ENCODE measurements at regions not wholly inside any gene's neighbourhood (a gene's known extent, or its start where the extent isn't known, plus 50 kb on each side); places are given as distances from the start of the nearest gene placed in this dataset.

- TF ChIP-seq ZNF513 (tag by site-specific recombination; IDR thresholded peaks at IDR 0.05) (0 out of 2 replicates have a peak, but pooled peaks have one; percentile 18), ZBTB21 (tag by site-specific recombination; IDR thresholded peaks at IDR 0.05) (no peak), SP7 (tag by site-specific recombination; IDR thresholded peaks at IDR 0.05) (peak; percentile 88), ZNF629 (tag by site-specific recombination; IDR thresholded peaks at IDR 0.05) (peak; percentile 53; the same call in 1 of the 2 replicates), ZBTB26 (tag by site-specific recombination; optimal IDR thresholded peaks at IDR 0.05) (no peak), ZSCAN30 (tag by site-specific recombination; IDR thresholded peaks at IDR 0.05) (peak; percentile 75), ATF2 (tag by site-specific recombination; IDR thresholded peaks at IDR 0.05; ENCODE audit: low read depth) (no peak), ZNF610 (tag by site-specific recombination; IDR thresholded peaks at IDR 0.05; ENCODE audit: borderline replicate concordance) (no peak), IKZF3 (tag by site-specific recombination; IDR thresholded peaks at IDR 0.05) (peak; percentile 76), KLF8 (tag by site-specific recombination; IDR thresholded peaks at IDR 0.05) (peak; percentile 67), ZNF600 (tag by site-specific recombination; IDR thresholded peaks at IDR 0.05) (0 out of 2 replicates have a peak, but pooled peaks have one; percentile 40), ZNF157 (tag by site-specific recombination; IDR thresholded peaks at IDR 0.05) (no peak), INSM2 (tag by site-specific recombination; IDR thresholded peaks at IDR 0.05) (peak; percentile 70; the same call in 1 of the 2 replicates), TCF7L2 (IDR thresholded peaks at IDR 0.05; ENCODE audit: borderline replicate concordance, low read depth, low read length) (peak; percentile 90; the same call in 1 of the 2 replicates), ZXDB (tag by site-specific recombination; IDR thresholded peaks at IDR 0.05) (peak; percentile 55; the same call in 1 of the 2 replicates), ZNF223 (tag by site-specific recombination; IDR thresholded peaks at IDR 0.05) (no peak), ZNF18 (tag by site-specific recombination; IDR thresholded peaks at IDR 0.05) (peak; percentile 33; the same call in 1 of the 2 replicates), ZNF704 (tag by site-specific recombination; IDR thresholded peaks at IDR 0.05) (no peak), FEZF1 (tag by site-specific recombination; IDR thresholded peaks at IDR 0.05) (peak; percentile 88), ZNF239 (tag by site-specific recombination; IDR thresholded peaks at IDR 0.05) (no peak), KLF10 (tag by site-specific recombination; IDR thresholded peaks at IDR 0.05) (peak; percentile 48; the same call in 1 of the 2 replicates), ZNF843 (tag by site-specific recombination; IDR thresholded peaks at IDR 0.05) (peak; percentile 90), ZEB2 (tag by site-specific recombination; IDR thresholded peaks at IDR 0.05) (peak; percentile 52; the same call in 1 of the 2 replicates), PRDM4 (tag by site-specific recombination; IDR thresholded peaks at IDR 0.05) (peak; percentile 83), ZNF621 (tag by site-specific recombination; IDR thresholded peaks at IDR 0.05) (no peak), ZNF624 (tag by site-specific recombination; IDR thresholded peaks at IDR 0.05) (no peak), ZNF530 (tag by site-specific recombination; IDR thresholded peaks at IDR 0.05; ENCODE audit: low read depth) (no peak), ZNF488 (tag by site-specific recombination; IDR thresholded peaks at IDR 0.05) (peak; percentile 65; the same call in 1 of the 2 replicates)
Measured at GRCh38 chrX:74179499-74179898, 124.5 kb upstream of the ZCCHC13 start (continued).

Data from HEK293 (cell line).